Islet precursor cell (in vitro differentiated cells): ENCODE measurements at regions not wholly inside any gene's neighbourhood (a gene's known extent, or its start where the extent isn't known, plus 50 kb on each side); places are given as distances from the start of the nearest gene placed in this dataset.
A peak's percentile ranks its signal among the peaks of the same experiment; 100 is the strongest.

ENCODE experiments used
- DNase-seq: peaks from one replicate; pipeline ENCODE4 v3.0.0-alpha.2; 2018

DNA sequence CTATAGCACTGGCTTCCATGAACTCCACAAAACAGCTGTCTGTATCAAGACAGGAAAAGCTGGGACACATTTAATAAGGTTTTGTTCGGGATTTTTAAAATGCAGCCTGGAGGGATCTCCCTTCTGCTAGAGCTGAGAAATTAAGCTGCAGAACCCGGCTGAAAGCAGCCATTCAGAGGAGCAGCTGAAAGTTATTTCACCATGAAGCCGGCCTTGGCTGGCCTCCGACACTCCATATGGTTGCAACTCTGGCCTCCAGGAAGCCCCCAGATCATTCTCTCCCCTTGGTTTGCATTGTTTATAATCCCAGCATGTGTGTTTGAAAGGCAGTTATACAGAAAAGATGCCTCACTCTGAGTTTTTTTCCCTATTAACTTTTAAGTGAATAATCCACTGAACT, 239.4 kb downstream of the SPATA18 start:
- DNase-seq: no peak

DNA sequence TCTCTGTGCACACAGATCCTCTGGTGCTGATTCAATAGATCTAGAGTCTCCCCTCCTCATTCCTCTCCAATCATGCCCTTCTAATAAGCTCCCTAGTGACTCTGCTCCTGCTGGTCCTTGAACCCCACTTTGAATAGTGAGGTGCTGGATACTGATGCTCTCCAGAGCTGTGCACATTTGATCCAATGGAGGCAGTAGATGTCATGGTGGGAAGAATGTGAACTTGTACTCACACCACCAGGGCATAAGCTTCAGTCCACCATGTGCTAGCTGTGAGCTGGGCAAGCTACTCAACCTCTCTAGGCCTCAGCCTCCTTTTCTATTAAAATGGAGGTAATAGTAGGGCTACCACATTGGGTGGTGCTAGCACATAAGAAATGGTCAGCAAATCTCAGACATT, 241.1 kb downstream of the SPATA18 start:
- DNase-seq: no peak

DNA sequence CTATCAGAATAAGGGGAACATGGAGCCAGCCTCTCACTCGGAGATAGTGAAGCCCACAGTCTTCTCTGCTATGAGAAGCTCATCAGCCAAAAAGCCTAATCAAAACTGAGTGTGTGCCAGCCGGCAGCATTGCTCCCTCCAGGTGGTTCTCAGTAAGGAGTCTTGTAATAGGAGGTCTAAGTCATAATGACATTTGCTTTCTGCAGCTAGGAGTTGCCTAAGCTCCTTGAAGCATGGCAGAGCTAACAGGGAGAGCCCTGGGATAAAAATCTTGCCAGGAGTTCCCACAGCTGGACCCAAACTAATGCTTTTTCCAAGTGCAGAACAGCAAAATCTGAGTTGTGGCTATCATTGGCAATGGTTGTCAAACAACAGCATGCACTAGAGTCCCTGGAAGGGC, 245.2 kb downstream of the SPATA18 start:
- no peak for DNase-seq

DNA sequence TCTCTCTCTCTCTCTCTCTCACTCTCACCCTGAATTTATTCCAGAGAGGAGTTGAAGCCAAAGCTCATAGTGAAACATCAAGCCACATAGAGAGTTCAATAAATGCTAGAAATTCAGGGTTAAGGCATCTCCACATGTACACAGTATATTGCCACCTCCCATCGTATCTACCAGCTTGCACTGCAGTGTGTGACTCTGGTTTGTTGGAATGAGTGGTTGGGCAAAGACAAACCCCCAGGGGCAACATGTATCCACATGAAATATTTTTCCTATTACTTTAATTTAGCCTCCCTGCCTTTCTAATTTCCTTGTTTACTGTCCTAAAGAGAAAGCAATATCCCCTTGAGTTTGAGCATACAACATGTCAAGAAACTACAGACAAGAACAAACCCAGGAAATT, 247.3 kb downstream of the SPATA18 start:
- no peak for DNase-seq

DNA sequence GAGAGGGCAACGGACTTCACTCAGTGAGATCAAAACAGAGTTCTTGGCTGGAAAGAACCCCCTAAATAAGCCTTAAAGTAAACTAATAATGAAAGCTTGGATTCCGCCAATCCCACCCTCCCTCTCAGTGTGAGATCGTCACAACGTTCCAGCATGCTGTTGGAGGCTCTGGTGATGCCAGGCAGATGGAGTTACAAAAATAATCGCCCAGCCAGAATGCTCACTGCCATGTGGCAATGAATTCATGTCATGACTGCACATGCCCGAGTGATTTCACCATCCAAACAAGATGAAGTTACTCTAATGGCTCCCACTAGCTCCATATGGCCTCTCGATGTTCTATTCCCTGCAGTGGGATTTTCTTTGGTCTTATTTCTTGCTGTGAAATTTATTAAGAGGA, 248.0 kb downstream of the SPATA18 start:
- DNase-seq: no peak

DNA sequence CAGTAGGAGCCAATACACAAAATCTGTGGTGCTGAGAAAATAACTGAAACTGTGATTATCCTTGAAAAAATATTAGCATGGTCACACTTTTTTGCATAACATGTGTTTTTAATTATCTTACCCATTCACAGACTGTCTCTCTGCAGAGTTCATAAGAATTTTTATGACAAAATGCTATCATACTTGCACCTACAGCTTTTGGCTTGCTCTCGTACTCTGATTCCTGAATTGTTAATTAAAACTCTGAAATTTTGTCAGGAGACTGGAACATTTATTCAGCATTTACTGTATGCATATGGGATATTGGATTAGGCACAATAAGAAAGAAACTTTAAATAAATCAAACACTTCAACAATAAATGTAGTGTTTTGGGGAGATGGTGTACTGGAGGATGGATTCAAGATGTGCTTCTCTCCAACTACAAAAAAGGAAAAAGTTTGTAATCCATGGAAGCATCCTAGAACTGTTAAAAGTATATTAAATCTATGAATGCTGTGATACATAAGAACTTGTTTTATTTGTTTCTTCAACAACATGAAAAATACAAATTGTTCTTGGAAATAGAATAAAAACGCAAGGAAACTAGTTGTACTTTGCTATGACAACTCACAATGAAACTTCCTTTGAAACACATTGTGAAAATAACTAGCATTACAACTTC, 260.5 kb downstream of the SPATA18 start:
- DNase-seq: no peak

DNA sequence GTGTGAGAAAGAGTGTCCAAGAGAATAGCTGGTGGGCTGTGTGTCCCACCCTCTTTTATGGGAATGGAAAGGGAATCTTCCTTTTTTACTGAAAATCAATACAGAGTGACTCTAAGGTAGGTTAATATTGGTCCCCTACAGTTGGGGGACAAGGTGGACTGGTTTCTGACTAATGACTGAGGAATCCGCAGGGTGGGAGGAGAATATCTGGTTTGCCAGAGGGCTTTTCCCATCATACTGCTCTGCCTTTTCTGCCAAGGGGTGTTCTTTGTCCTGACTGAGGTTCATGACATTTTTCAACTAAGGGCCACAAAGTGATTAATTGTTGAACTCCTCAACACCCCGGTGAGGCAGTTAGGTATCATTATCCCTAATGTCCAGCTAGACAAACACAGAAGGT, 261.6 kb downstream of the SPATA18 start:
- DNase-seq: peak; percentile 92

DNA sequence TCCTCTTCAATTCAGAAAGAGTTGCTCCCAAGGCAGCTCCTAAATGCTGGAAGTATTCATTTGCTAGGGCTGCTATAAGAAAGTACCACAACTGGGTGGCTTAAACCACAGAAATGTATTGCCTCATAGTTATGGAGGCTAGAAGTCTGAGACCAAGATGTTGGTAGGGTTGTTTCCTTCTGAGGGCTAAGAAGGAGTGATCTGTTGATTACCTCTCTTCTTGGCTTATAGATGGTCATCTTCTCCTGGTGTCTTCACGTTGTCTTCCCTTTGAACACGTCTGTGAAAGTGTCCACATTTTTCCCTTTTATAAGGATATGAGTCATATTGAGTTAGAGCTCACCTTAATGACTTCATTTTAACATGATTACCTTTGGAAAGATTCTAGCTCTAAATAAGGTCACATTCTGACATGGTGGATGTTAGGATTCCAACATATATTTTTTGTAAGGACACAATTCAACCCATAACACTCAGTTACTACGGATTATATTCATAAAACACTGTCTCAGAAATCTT, 266.3 kb downstream of the SPATA18 start:
- no peak for DNase-seq

DNA sequence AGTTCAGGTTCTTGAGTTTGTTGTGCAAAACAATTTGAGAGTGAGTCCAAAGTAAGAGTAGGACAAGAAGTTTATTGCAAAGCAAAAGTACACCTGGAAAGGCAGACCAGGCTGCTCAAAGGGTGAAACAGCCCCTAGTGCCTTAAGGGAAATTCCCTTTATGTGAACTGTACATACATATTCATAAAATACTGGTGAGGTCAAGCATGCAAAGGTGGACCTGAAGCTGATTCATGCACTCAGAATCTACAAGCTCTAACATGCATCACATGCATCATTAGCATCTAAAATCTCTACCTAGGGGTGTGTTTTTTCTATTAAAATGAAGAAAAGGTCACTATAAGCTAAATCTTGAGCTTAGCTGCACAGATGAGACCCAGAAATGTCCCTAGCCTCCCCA, 266.9 kb downstream of the SPATA18 start:
- no peak for DNase-seq

DNA sequence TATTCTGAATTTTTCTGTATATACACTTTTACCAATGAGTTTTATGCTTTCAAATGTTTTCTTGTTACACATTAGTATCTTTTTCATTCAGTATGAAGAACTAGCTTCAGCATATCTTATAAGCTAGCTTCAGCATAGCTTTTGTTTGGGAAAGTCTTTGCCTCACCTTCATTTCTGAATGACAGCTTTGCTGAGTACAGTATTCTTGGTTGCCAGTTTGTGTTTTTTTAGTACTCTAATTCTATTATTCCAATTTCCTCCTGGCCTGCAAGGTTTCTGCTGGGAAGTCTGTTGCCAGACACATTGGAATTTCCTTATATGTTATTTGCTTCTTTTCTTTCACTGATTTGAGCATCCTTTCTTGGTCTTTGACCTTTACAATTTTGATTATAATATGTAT, 278.8 kb downstream of the SPATA18 start:
- no peak for DNase-seq

DNA sequence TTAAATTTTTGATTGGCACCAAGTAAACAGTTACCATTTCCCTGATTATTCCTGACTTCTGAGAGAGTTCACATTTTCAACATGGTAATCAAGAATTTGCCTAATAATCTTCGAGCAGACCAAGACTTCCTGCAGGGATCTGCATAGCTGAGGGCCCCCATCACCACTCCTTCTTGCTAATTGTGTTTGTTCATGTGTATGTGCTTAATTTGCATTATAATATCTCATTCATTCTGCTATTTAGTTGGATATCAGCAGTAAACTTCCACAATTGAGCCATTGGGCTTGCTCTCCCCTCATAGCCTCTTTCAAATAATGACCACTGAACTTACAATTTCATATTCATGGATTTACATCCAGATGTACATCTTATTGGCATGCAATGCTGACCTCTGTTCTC, 292.5 kb downstream of the SPATA18 start:
- DNase-seq: no peak

DNA sequence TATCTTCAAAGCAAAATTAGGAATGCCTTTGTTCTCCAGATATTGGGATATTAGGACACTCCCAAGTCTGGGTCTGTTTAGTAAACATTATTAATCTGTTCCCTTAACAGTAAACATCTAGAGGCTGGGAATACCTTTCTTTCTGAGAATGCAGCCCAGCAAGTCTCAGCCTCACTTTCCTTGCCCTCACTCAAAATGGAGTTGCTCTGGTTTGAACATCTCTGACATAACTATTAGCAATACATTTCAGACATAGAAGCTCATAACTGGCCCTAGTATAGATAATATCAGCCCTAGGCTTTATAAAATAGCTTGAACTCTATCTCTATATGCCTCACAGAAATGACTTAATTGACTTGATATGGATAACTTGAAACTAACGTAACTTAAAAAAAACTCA, 299.8 kb downstream of the SPATA18 start:
- no peak for DNase-seq

DNA sequence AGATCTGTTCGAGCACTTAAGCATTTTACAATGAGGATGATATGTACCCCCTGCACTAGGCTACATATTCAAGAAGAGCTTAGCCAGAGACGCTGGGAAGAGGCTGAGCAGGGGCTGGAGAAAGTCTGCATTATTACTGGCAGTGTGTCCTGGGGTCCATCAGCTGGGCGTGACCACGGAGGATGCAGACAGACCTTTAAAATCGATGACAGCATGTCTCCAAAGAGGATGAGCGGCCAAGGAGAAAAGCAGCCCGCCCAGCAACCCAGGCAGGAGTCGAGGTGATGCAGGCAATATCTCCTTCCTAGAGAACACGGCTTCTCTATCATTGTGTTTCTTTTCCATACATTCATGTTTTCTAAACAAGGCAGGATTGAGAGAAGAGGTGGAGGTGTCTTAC, 300.7 kb downstream of the USP46 start:
- DNase-seq: no peak

DNA sequence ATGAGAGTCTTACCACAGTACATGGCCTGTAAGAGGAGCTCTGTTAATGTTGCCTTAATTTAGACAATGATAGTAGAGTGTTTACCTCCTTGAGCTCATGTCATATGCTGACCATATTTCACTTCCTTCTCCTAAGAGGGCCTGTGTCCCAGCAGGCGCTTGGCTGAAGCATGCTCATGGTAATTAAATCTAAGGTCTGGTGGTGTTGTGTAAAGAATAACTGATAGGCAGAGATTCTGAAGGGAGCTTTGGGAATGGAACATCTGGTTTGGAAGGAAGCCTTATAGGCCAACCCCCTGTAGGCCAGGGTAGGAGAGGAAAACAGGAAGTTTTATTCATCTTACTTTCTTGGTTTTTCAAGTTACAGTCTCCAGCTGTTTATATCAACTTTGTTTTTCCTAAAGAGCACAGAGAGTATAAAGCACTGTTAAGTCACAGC, 300.2 kb downstream of the USP46 start:
- DNase-seq: no peak

DNA sequence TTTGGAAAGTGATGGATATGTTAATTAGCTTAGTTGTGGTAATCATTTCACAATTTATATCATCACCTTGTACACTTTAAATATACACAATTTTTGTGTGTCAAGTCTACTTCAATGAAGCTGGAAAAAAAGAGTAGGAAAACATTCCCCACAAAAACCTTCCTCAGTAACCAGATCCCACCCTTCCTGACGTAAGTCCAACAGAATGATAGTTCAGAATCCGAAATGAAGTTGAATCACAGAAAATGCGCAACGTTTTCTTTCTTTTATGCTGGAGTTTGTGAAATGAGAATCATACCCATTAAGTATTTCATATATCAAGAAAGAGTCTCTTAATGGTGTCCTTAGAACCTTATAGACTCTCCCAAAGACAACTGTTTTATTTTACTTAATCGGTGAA, 292.9 kb downstream of the USP46 start:
- no peak for DNase-seq

DNA sequence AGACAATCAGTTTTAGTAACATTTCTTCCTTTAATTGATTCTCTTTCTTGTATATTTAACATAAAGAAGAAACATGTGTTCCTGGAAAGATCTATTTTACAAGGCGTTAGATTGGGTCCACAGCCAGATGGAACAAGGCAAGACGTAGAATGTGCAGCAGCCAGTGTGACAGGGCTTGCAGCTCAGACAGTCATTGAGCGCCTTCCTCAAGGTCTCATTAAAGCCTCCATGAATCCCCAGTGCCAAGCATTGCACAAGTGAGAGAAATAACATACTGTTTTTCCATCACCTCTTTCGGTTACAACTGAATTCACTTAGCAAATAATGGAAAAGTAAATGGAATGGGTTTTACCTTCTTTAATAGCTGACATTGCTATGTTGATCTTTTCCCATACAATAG, 292.5 kb downstream of the USP46 start:
- no peak for DNase-seq

DNA sequence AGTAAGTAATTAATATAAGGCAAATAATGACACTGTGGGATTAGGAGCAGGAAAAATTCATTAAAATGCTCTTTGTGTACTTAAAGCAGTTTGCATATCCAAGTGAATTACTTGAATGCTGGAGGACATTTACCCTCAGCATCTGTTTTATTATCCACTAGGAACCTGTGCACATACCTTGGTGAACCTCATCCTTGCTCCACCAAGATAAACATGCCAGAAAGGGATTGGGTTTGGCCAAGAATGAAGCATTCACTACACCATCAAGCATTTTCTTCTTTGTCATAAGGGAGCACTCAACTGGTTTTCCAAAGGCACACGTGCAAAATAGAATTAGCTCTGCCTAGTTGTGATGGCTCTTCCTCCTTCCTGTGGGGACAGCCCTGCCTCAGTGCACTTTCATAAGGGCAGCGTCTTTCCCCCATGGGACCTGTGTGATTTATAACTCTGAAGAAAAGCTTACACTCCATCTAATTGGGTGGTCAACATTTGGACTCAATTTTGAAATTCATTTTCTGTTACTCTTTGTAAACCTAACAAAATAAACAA, 291.7 kb downstream of the USP46 start:
- DNase-seq: no peak

DNA sequence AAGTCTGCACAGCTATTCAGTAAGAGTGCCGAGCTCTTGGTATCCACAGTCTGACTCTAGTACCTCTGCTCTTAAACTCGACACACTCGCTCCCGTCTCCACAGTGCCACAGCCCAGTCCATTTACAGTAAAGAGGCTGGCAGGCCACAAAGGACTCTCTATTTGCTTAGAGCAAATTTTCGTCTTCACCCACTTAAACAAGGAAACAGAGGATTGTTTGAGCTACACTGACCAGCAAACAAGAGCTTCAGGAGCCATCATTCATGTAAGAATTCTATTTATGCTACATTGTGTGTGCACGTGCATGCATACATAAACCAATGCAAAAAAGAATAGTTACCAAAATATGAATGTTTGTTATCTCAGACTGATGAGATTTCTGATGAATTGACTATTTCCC, 290.2 kb downstream of the USP46 start:
- DNase-seq: peak; percentile 61

DNA sequence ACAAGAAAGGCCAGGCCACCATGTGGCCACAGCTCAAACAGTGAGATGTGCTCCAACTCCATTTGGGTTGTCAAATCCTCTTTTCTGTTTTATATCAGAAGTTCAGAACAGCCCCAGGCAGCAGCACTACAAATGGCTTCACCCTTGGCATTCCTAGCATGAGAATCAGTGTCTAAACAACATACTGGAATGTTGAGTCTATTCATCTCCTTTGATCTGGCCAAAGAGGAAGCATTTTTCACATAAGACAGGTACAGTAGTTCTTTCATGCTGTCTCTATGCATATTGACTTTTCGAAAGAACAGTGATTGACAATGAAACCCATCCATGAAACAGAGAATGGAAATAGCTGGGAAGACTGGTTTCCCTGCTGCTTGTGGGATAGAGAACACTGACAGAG, 289.5 kb downstream of the USP46 start:
- DNase-seq: peak; percentile 92

DNA sequence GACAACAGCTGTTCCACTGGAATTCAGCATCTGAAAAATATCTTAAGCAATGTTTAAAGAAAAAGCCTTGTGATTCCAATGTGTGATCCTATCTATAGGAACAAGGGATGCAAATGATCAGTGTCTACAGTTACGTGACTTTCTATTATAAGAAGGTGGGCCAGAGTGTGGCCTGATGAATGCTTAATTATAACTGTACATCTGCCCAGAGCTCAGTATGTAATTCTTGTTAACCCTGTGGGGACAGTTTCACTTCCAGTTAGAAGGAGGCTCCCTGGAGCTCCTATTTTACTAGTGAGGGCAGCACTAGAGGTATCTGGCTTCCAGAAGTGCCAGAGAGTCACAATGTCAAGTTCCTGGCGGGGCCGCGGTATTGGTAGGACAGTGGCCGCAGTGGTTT, 288.5 kb downstream of the USP46 start:
- no peak for DNase-seq

DNA sequence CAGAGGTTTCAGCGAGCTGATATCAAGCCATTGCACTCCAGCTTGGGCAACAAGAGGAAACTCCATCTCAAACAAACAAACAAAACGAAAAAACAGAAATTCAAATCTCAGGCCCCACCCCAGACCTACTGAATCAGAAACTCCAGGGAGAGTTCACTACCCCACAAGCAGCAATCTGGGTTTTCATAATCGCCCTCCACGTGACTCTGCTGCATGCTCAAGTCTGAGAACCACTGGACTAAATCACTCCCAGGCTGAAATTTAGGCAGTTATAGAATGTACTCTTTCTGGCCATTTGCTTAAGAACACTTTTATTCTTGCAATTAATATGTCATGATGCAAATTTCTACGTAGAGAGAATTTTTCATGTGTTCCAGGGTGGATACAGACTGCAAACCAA, 287.3 kb downstream of the USP46 start:
- DNase-seq: no peak

DNA sequence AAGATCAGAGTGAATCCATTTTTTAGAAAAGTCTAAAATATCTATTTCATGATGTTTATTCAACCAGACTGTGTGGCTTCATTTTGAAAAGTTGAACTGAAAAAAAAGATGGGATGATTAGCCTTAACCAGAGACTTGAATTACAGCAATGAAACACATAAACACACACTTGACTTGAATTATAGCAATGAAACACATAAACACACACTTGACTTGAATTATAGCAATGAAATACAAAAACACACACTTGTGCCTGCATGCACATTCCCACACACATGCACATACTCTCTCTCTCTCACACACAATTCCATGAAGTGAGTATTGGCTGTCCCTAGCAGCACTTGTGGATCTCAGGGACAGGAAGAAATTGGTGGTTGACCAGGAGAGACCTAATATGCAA, 286.8 kb downstream of the USP46 start:
- DNase-seq: no peak

DNA sequence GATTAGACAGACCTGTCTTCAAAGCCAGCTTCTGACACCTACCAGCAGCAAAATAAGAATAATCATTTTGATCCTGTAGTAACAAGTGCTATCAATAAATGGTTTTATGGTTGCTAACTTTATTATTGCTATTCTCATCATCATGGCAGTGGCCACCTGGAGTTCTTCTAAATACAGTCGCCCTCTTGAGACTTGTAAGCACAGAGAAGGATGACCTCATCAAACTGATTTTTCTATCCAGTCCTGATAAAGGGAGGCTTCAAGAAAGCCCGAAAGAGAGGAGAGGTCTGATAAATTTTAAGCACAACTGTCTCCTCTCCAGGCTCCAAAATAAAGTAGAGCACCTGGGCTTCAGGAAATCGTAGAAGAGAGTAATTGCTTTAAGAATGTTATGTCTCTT, 286.4 kb downstream of the USP46 start:
- no peak for DNase-seq

DNA sequence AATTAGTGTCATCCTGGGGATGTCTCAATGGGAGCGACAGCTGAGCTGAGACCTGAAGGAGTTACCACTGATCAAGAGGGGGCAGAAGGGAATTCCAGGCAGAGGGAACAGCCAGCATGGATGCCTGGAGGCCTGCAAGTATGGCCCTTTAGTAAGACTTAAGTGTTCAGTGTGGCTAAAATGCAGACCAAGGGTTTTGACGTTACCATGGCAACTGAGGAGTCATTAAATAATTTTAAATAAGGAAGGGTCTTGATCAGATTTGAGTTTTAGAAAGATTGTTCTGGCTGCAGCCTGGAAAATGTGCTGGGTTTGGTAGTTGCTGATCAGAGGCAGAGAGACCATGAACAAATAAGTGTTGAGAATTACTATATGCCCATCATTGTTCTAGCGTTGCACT, 285.5 kb downstream of the USP46 start:
- no peak for DNase-seq

DNA sequence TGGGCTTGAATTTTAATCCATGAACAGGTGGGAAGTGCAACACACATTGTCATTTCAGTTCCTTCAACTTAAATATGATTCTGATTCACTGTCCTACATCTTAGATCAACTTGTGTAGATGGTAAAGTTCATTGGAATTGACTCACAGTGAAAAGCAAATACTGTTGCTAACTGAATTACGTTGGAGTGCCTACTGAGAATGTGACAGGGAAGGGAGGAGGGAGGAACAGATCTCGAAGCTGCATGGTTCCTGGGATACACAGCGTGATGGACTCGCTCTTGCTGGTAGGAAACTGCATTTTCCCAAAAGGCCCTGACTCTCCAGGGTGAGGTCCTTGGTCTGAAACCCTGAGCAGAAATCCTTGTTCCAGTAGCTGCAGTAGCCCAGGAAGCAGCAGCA, 284.2 kb downstream of the USP46 start:
- DNase-seq: no peak
